HCT116 (cell line): ENCODE measurements at regions not wholly inside any gene's neighbourhood (a gene's known extent, or its start where the extent isn't known, plus 50 kb on each side); places are given as distances from the start of the nearest gene placed in this dataset.

Experiments used
- ATAC-seq: fragments of 200-7000 bp; cut with Tn5 transposase; 2 replicates; pipeline ENCODE4 v1.9.1; 2020; ENCODE audit warnings: mild to moderate bottlenecking, moderate library complexity
- BruUV-seq: library from RNA; stranded (reverse); fragments of 400-500 nt; replicated peaks from 2 replicates; lab custom pipeline; 2021; lab: Mats Ljungman, UMichigan
- CTCF ChIA-PET: fragments of 300-600 bp; sonication (Branson Sonifier 250); formaldehyde crosslinking; loops from one replicate; lab custom pipeline; 2021; ENCODE audit warnings: antibody characterized with exemption; lab: Charles Lee
- POLR2A ChIA-PET: fragments of 300-600, 350-600 bp; sonication (Branson Sonifier 250); formaldehyde crosslinking; loops from one replicate; lab custom pipeline; 2021; ENCODE audit warnings: antibody characterized with exemption; lab: Charles Lee
- RAD21 ChIA-PET, 2 experiments: fragments of 300-600 bp; sonication (Branson Sonifier 250); formaldehyde crosslinking; loops; one replicate each; lab custom pipeline; 2023; ENCODE audit warnings: low total read pairs in 2 of 2; ENCODE audit not compliant: uncharacterized antibody in 2 of 2, unreplicated experiment in 2 of 2, low non-redundant PET in 1 of 2; lab: Charles Lee
- DNase-seq: peaks from one replicate; pipeline ENCODE4 v3.0.0-alpha.2; 2010; ENCODE audit warnings: low read depth, low spot score
- H2AFZ ChIP-seq: fragments of 200-600 bp; shearing (Covaris generic), sonication (generic); 2 replicates; pipeline ENCODE4 v1.6.1; 2017; ENCODE audit warnings: low read depth, mixed run types, mixed read lengths, antibody characterized with exemption, low read length; ENCODE audit not compliant: poor library complexity, severe bottlenecking
- H3K27ac ChIP-seq: 2 replicates; pipeline ENCODE4 v1.5.1; 2012; ENCODE audit warnings: low read depth, low read length
- H3K27me3 ChIP-seq: fragments of 200-600 bp; sonication (generic); 2 replicates; pipeline ENCODE4 v1.6.1; 2016; ENCODE audit warnings: mixed run types, low read length, mixed read lengths; ENCODE audit not compliant: insufficient read depth
- H3K36me3 ChIP-seq, 2 experiments: fragments of 200-500 bp in 1 of 2; fragments of 200-600 bp in 1 of 2; sonication (Bioruptor generic) in 1 of 2; sonication (generic) in 1 of 2; 2 replicates each; pipeline versions ENCODE4 v1.5.1 to v1.6.1; 2014 to 2016; ENCODE audit warnings: low read length in 2 of 2, inconsistent platforms in 1 of 2, mixed read lengths in 1 of 2, mixed run types in 1 of 2; ENCODE audit not compliant: insufficient read depth in 2 of 2, control insufficient read depth in 1 of 2
- H3K4me1 ChIP-seq, 2 experiments: fragments of 200-600 bp in 1 of 2; sonication (generic) in 1 of 2; 2 replicates each; pipeline versions ENCODE4 v1.5.1 to v1.6.1; 2012 to 2017; ENCODE audit warnings: low read length in 2 of 2, inconsistent platforms in 1 of 2, mild to moderate bottlenecking in 1 of 2, mixed read lengths in 1 of 2, mixed run types in 1 of 2, moderate library complexity in 1 of 2; ENCODE audit not compliant: insufficient read depth in 2 of 2, control insufficient read depth in 1 of 2
- H3K4me2 ChIP-seq: fragments of 200-600 bp; sonication (generic); 2 replicates; pipeline ENCODE4 v1.6.1; 2017; ENCODE audit warnings: mixed run types, low read length, mixed read lengths
- H3K4me3 ChIP-seq, 2 experiments: fragments of 200-600 bp in 1 of 2; sonication (generic) in 1 of 2; replicated peaks in 1 of 2; 2 replicates each; pipeline ENCODE4 v1.5.1; 2011 to 2016; ENCODE audit warnings: low read length in 2 of 2, control low read depth in 1 of 2, low read depth in 1 of 2, mild to moderate bottlenecking in 1 of 2, mixed read lengths in 1 of 2, mixed run types in 1 of 2
- H3K79me2 ChIP-seq: fragments of 200-600 bp; sonication (generic); 2 replicates; pipeline ENCODE4 v1.6.1; 2017; ENCODE audit warnings: mild to moderate bottlenecking, mixed run types, low read length, moderate library complexity, mixed read lengths; ENCODE audit not compliant: insufficient read depth
- H3K9ac ChIP-seq: fragments of 200-600 bp; sonication (generic); 2 replicates; pipeline ENCODE4 v1.6.1; 2016; ENCODE audit warnings: low read length, mixed read lengths
- H3K9me2 ChIP-seq: fragments of 200-600 bp; sonication (generic), shearing (Covaris generic); 2 replicates; pipeline ENCODE4 v1.6.1; 2017; ENCODE audit warnings: mixed run types, mild to moderate bottlenecking, moderate library complexity; ENCODE audit not compliant: insufficient read depth
- H3K9me3 ChIP-seq, 2 experiments: fragments of 200-500 bp in 1 of 2; fragments of 200-600 bp in 1 of 2; sonication (Bioruptor generic) in 1 of 2; sonication (generic) in 1 of 2; 2 replicates each; pipeline ENCODE4 v1.6.1; 2014 to 2017; ENCODE audit warnings: low read length in 2 of 2, mixed read lengths in 2 of 2, inconsistent platforms in 1 of 2, low read depth in 1 of 2, mild to moderate bottlenecking in 1 of 2, mixed run types in 1 of 2, moderate library complexity in 1 of 2; ENCODE audit not compliant: control insufficient read depth in 1 of 2, insufficient read depth in 1 of 2
- H4K20me1 ChIP-seq: fragments of 200-600 bp; sonication (generic), shearing (Covaris generic); 2 replicates; pipeline ENCODE4 v1.6.1; 2017; ENCODE audit warnings: mixed run types, mild to moderate bottlenecking, moderate library complexity; ENCODE audit not compliant: insufficient read depth
- ATF3 ChIP-seq: IDR thresholded peaks from 2 replicates; pipeline ENCODE4 v1.6.1; 2012
- CBX3 ChIP-seq: IDR thresholded peaks from 2 replicates; pipeline ENCODE4 v1.6.1; 2012; ENCODE audit warnings: low read depth
- EGR1 ChIP-seq: IDR thresholded peaks from 2 replicates; pipeline ENCODE4 v1.6.1; 2012; ENCODE audit warnings: low read depth
- EZH2 ChIP-seq: fragments of 200-600 bp; sonication (generic); IDR thresholded peaks from 2 replicates; pipeline ENCODE4 v1.6.1; 2017; ENCODE audit warnings: antibody characterized with exemption, mixed run types
- EZH2phosphoT487 ChIP-seq: fragments of 200-600 bp; IDR thresholded peaks from 2 replicates; pipeline ENCODE4 v1.6.1; 2018; ENCODE audit warnings: antibody characterized with exemption, borderline replicate concordance
- JUND ChIP-seq: IDR thresholded peaks from 2 replicates; pipeline ENCODE4 v1.6.1; 2012
- MAX ChIP-seq: IDR thresholded peaks from 2 replicates; pipeline ENCODE4 v1.6.1; 2012
- POLR2A ChIP-seq: IDR thresholded peaks from 2 replicates; pipeline ENCODE4 v1.7.0; 2011; ENCODE audit warnings: borderline replicate concordance; ENCODE audit not compliant: insufficient read depth, insufficient read length; ENCODE audit errors: extremely low read depth
- RAD21 ChIP-seq: IDR thresholded peaks from 2 replicates; pipeline ENCODE4 v1.6.1; 2012; ENCODE audit warnings: low read depth, mild to moderate bottlenecking
- REST ChIP-seq: IDR thresholded peaks from 2 replicates; pipeline ENCODE4 v1.6.1; 2012; ENCODE audit warnings: low read depth
- SP1 ChIP-seq: IDR thresholded peaks from 2 replicates; pipeline ENCODE4 v1.6.1; 2012; ENCODE audit warnings: low read depth
- SRF ChIP-seq: IDR thresholded peaks from 2 replicates; pipeline ENCODE4 v1.6.1; 2012; ENCODE audit warnings: low read depth
- YY1 ChIP-seq: IDR thresholded peaks from 2 replicates; pipeline ENCODE4 v1.6.1; 2011; ENCODE audit warnings: low read length, low read depth, moderate library complexity, mild to moderate bottlenecking; ENCODE audit not compliant: insufficient replicate concordance; ENCODE audit errors: extremely low read depth
- ZBTB33 ChIP-seq: IDR thresholded peaks from 2 replicates; pipeline ENCODE4 v1.6.1; 2011; ENCODE audit warnings: mild to moderate bottlenecking, low read length, moderate library complexity; ENCODE audit not compliant: insufficient replicate concordance; ENCODE audit errors: extremely low read depth
- intact Hi-C: fragments of 100-400 bp; cut with micrococcal nuclease; formaldehyde crosslinking; loops from 2 replicates; pipeline ENCODE4 v1.10.0; 2022

- ChIA-PET POLR2A (no interaction called here), RAD21 (no interaction called here), CTCF (interaction anchor here (2.6 kb wide), 1 partner anchor 34 kb away, joined by 9 read pairs; no protein-coding TSS in a partner anchor)
- H3K36me3 ChIP-seq, result no peaks in the 10 kb centered on the region
- TF ChIP-seq ATF3, result no peak
- no peak for TF ChIP-seq RAD21
- TF ChIP-seq SP1, result no peak
- TF ChIP-seq JUND, result no peak
- no peak for TF ChIP-seq CBX3
- TF ChIP-seq MAX, result no peak
- TF ChIP-seq ZBTB33, result no peak
- no peak for TF ChIP-seq POLR2A
- TF ChIP-seq REST, result no peak
- TF ChIP-seq EZH2phosphoT487, result no peak
- no peak for TF ChIP-seq EGR1
- no peak for TF ChIP-seq EZH2
- TF ChIP-seq SRF, result no peak
- no peak for TF ChIP-seq YY1
- H3K27me3 ChIP-seq, result peaks cover 32% of the 10 kb centered on the region
- H3K9me2 ChIP-seq, result no peaks in the 10 kb centered on the region
- H2AFZ ChIP-seq, result no peak overlapping the region
- no peak overlapping the region for H3K27ac ChIP-seq
- no peaks in the 10 kb centered on the region for H3K4me1 ChIP-seq
- no peaks in the 10 kb centered on the region for H3K79me2 ChIP-seq
- no peak overlapping the region for H3K4me2 ChIP-seq
- H3K4me3 ChIP-seq, result no peak overlapping the region
- no peaks in the 10 kb centered on the region for H3K9me3 ChIP-seq
- BruUV-seq, result no TSS peak
- H4K20me1 ChIP-seq, result no peaks in the 10 kb centered on the region
- H3K9ac ChIP-seq, result no peak overlapping the region
- intact Hi-C loops, result no loop called here
- DNase-seq (no peak), ATAC-seq (no peak)
Measured at GRCh38 chr16:87028481-87029320, 288.5 kb downstream of the C16orf95 start.
